Skin of body (tissue), 1 donor: ENCODE measurements at regions not wholly inside any gene's neighbourhood (a gene's known extent, or its start where the extent isn't known, plus 50 kb on each side); places are given as distances from the start of the nearest gene placed in this dataset.

ENCODE experiments used
- DNase-seq: peaks from one replicate; lab custom pipeline; 2025; lab: John Stamatoyannopoulos, UW

- no peak for DNase-seq
Measured at GRCh38 chr7:84249656-84250055, 55.1 kb upstream of the SEMA3A start.

DNA sequence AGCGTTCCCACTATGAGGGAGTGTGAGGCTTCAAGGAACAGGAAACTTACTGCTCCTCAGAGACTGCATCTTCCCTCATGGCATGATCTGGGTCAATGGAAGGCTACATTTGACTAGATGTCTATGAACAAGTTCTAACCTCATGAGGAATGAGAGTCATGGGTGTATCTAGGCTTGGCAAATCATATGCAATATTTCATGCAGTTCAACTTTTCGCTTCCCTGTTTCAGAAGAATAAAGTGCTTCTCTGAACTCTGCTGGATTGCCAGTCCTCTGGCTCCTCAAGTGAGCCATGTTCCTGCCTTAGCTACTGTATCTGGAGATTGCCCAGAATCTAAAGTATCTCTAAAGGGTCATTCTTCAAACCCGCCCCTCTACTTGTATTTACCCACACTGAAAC lies 54.3 kb upstream of the SEMA3A start:
- DNase-seq: no peak

GRCh38 chr7:84248267-84248666 lies 53.7 kb upstream of the SEMA3A start:
- DNase-seq: no peak

DNA sequence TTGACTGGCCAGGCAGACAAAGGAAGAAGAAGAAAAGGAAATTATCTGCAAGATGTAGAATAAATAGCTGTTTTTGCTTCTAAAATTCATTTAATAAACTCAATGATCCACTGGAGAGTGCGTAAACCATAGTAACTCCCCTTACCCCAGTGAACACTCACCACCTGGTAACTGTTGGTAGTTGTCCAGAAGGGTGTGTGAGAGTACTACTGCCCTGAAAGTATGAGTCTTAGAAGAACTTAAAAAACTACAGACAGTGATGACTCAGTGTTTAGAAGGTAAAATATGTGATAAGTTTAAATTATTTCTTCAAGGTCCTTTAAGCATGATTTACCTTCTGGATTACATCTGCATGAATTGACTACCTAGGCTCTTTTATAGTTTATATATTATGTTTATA lies 53.0 kb upstream of the SEMA3A start:
- no peak for DNase-seq

GRCh38 chr7:84245835-84246234 lies 51.2 kb upstream of the SEMA3A start:
- no peak for DNase-seq
